HG03064 (cell line): ENCODE measurements at regions not wholly inside any gene's neighbourhood (a gene's known extent, or its start where the extent isn't known, plus 50 kb on each side); places are given as distances from the start of the nearest gene placed in this dataset.
A peak's percentile ranks its signal among the peaks of the same experiment; 100 is the strongest.

Experiments
- ATAC-seq: cut with Tn5 transposase; IDR thresholded peaks from one replicate; pipeline ENCODE4 v1.9.1; 2021; ENCODE audit warnings: low read depth; ENCODE audit not compliant: unreplicated experiment

- ATAC-seq, result no peak
Observed at GRCh38 chr20:24773168-24773567, 175.9 kb upstream of the CST7 start.

GRCh38 chr20:24773751-24774201 lies 175.3 kb upstream of the CST7 start:
- peak; percentile 69 for ATAC-seq

- no peak for ATAC-seq
Observed at GRCh38 chr20:24775966-24776365, 173.1 kb upstream of the CST7 start.

- no peak for ATAC-seq
Observed at GRCh38 chr20:24776755-24777271, 172.3 kb upstream of the CST7 start.

- no peak for ATAC-seq
Observed at GRCh38 chr20:24777746-24778145, 171.3 kb upstream of the CST7 start.

GRCh38 chr20:24778585-24779031 lies 170.5 kb upstream of the CST7 start:
- ATAC-seq, result no peak

- no peak for ATAC-seq
Observed at GRCh38 chr20:24779131-24779530, 169.9 kb upstream of the CST7 start.

GRCh38 chr20:24779946-24780345 lies 169.1 kb upstream of the CST7 start:
- no peak for ATAC-seq

GRCh38 chr20:24780674-24781417 lies 168.2 kb upstream of the CST7 start:
- ATAC-seq, result no peak

- ATAC-seq, result no peak
Observed at GRCh38 chr20:24781418-24781980, 167.6 kb upstream of the CST7 start.

GRCh38 chr20:24782301-24782700 lies 166.8 kb upstream of the CST7 start:
- ATAC-seq, result no peak

- no peak for ATAC-seq
Observed at GRCh38 chr20:24782801-24783630, 166.1 kb upstream of the CST7 start.

GRCh38 chr20:24783631-24784492 lies 165.2 kb upstream of the CST7 start:
- no peak for ATAC-seq

- no peak for ATAC-seq
Observed at GRCh38 chr20:24784607-24785006, 164.5 kb upstream of the CST7 start.

- no peak for ATAC-seq
Observed at GRCh38 chr20:24785141-24786110, 163.6 kb upstream of the CST7 start.

- no peak for ATAC-seq
Observed at GRCh38 chr20:24786111-24786495, 163.0 kb upstream of the CST7 start.

- ATAC-seq, result no peak
Observed at GRCh38 chr20:24786646-24787045, 162.4 kb upstream of the CST7 start.

- ATAC-seq, result no peak
Observed at GRCh38 chr20:24787071-24787470, 162.0 kb upstream of the CST7 start.

GRCh38 chr20:24787621-24788020 lies 161.4 kb upstream of the CST7 start:
- ATAC-seq, result no peak
